ENCODE measurements at regions not wholly inside any gene's neighbourhood (a gene's known extent, or its start where the extent isn't known, plus 50 kb on each side); places are given as distances from the start of the nearest gene placed in this dataset.

- ChIA-PET POLR2A (no interaction called here), CTCF (no interaction called here)
- DNase-seq (ENCODE audit: extremely low spot score): no peak
- TF ChIP-seq CTCF (IDR thresholded peaks at IDR 0.05; ENCODE audit: control extremely low read depth, extremely low read depth, low read depth, missing control alignments): no peak
These were observed 376.7 kb upstream of the ARID1B start for GRCh38 chr6:156400487-156400886.

- POLR2A ChIA-PET: interaction anchor here (0.7 kb wide), 1 partner anchor 19 kb away, joined by 3 read pairs; no protein-coding TSS in a partner anchor
- CTCF ChIA-PET: interaction anchor here (0.8 kb wide), 1 partner anchor 13 kb away, joined by 3 read pairs; no protein-coding TSS in a partner anchor
- no peak for DNase-seq (ENCODE audit: extremely low spot score)
- no peak for TF ChIP-seq CTCF (IDR thresholded peaks at IDR 0.05; ENCODE audit: control extremely low read depth, extremely low read depth, low read depth, missing control alignments)
These were observed 378.2 kb upstream of the ARID1B start for GRCh38 chr6:156398966-156399365.

GRCh38 chr6:156398371-156398770 lies 378.8 kb upstream of the ARID1B start:
- POLR2A ChIA-PET: no interaction called here

GRCh38 chr6:156396791-156397418 lies 380.3 kb upstream of the ARID1B start:
- no peak for DNase-seq (ENCODE audit: extremely low spot score)
- TF ChIP-seq CTCF (IDR thresholded peaks at IDR 0.05; ENCODE audit: control extremely low read depth, extremely low read depth, low read depth, missing control alignments): no peak
- ChIA-PET CTCF (interaction anchor here (0.8 to 1.5 kb wide), 2 partner anchors 12 to 30 kb away, joined by 3 read pairs; no protein-coding TSS in a partner anchor), POLR2A (no interaction called here)

More at GRCh38 chr6:156398371-156398770, 378.8 kb upstream of the ARID1B start:
- no peak for DNase-seq (ENCODE audit: extremely low spot score)
- no peak for TF ChIP-seq CTCF (IDR thresholded peaks at IDR 0.05; ENCODE audit: control extremely low read depth, extremely low read depth, low read depth, missing control alignments)
- CTCF ChIA-PET: interaction anchor here (0.8 kb wide), 1 partner anchor 12 kb away, joined by 3 read pairs; no protein-coding TSS in a partner anchor

- no peak for TF ChIP-seq CTCF (IDR thresholded peaks at IDR 0.05; ENCODE audit: control extremely low read depth, extremely low read depth, low read depth, missing control alignments)
- POLR2A ChIA-PET: no interaction called here
- CTCF ChIA-PET: interaction anchor here (0.8 to 1.5 kb wide), 2 partner anchors 11 to 31 kb away, joined by 3 read pairs; no protein-coding TSS in a partner anchor
- peak; percentile 30 for DNase-seq (ENCODE audit: extremely low spot score)
These were observed 381.0 kb upstream of the ARID1B start for GRCh38 chr6:156396068-156396771.

- CTCF ChIA-PET: interaction anchor here (1.3 kb wide), 1 partner anchor 20 kb away, joined by 3 read pairs; no protein-coding TSS in a partner anchor
- POLR2A ChIA-PET: no interaction called here
- TF ChIP-seq CTCF (IDR thresholded peaks at IDR 0.05; ENCODE audit: control extremely low read depth, extremely low read depth, low read depth, missing control alignments): no peak
- DNase-seq (ENCODE audit: extremely low spot score): peak; percentile 32
These were observed 381.9 kb upstream of the ARID1B start for GRCh38 chr6:156395276-156395675.

Measured in GM10248 (cell line).